ENCODE measurements at regions not wholly inside any gene's neighbourhood (a gene's known extent, or its start where the extent isn't known, plus 50 kb on each side); places are given as distances from the start of the nearest gene placed in this dataset.

DNA sequence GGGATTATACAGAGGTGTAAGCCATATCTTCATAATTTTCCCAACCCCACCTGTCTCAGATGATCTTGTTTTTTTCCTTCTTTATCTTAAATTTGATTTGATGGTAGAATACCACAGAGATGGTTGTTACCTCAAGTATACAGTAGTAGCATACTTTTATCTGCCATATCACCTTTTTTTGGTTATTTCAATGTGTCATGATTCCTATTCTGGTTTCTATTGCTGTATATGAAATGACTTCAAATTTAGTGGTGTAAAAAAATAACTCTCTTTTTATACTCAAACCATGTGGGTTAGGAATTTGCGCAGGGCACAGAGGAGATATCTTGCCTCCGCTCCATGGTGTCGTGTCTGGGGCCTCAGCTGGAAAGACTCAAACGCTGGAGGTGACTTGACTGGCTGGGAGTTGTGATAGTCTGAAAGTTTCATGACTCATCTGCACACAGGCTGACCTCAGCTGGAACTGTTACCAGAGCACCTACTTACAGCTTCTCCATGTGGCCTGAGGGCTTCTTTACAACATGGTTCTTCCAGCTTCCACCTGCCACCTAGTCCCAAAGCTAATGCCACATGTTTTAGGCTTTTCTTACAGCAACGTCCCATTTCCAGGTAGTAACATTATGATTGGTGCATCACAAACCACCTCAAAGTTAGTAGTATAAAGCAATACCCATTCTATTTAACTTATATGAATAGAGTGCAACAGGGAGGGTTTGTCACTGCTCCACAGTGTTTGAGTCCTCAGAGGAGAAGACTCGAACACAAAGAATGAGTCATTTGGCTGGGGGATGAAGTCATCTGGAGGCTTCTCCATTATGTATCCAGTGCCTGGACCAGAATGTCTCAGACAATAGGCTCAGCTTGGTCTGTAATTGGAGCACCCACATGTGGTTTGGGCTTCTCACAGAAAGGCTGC lies 82.3 kb upstream of the XPO1 start:
- intact Hi-C loops (cut with DNase I, micrococcal nuclease), result no loop called here
- H3K36me3 ChIP-seq (ENCODE audit: insufficient read depth, low read length), result no peaks in the 10 kb centered on the region
- Mint-ChIP-seq H3K4me3 (no peak overlapping the region), H3K27ac (no peak overlapping the region), H3K27me3 (no peaks in the 10 kb centered on the region), H3K9me3 (no peaks in the 10 kb centered on the region), H3K4me1 (ENCODE audit: low read depth) (no peaks in the 10 kb centered on the region), H3K36me3 (ENCODE audit: low read depth) (no peaks in the 10 kb centered on the region)
- H3K9me3 ChIP-seq (ENCODE audit: control insufficient read depth in 1 of 2, insufficient read depth in 1 of 2, low read length in 2 of 2), result no peaks in the 10 kb centered on the region
- ATAC-seq (ENCODE audit: poor library complexity), result no peak
- TF ChIP-seq CTCF (IDR thresholded peaks at IDR 0.05), result no peak
- ChIA-PET CTCF (no interaction called here), POLR2A (no interaction called here)
- H3K27ac ChIP-seq (ENCODE audit: low read depth in 1 of 2, low read length in 2 of 2), result no peak overlapping the region
- no peaks in the 10 kb centered on the region for H3K4me1 ChIP-seq (ENCODE audit: insufficient read depth, low read length)
- no peak overlapping the region for H3K4me3 ChIP-seq (ENCODE audit: low read length)
- H3K27me3 ChIP-seq (ENCODE audit: control insufficient read depth in 1 of 2, insufficient read depth in 2 of 2, low read length in 2 of 2), result no peaks in the 10 kb centered on the region
- DNase-seq, result no peak

DNA sequence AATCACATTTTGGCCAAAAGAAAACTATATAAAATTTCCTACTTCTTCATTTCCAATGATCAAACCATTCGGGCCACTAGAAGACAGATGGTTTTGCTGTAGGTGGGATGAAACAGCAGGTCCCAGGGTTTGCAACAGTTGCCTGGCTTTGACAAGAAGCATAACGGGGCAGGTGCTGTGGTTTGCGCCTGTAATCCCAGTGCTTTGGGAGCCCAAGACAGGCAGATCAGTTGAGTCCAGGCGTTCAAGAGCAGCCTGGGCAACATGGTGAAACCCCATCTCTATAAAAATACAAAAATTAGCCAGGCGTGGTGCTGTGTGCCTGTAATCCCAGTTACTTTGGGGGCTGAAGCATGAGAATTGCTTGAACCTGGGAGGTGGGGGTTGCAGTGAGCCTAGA lies 81.4 kb upstream of the XPO1 start:
- no peak for ATAC-seq (ENCODE audit: poor library complexity)
- no peaks in the 10 kb centered on the region for H3K27me3 ChIP-seq (ENCODE audit: control insufficient read depth in 1 of 2, insufficient read depth in 2 of 2, low read length in 2 of 2)
- H3K36me3 ChIP-seq (ENCODE audit: insufficient read depth, low read length), result no peaks in the 10 kb centered on the region
- Mint-ChIP-seq H3K27ac (no peak overlapping the region), H3K4me1 (ENCODE audit: low read depth) (no peaks in the 10 kb centered on the region), H3K4me3 (no peak overlapping the region), H3K27me3 (no peaks in the 10 kb centered on the region), H3K9me3 (no peaks in the 10 kb centered on the region), H3K36me3 (ENCODE audit: low read depth) (no peaks in the 10 kb centered on the region)
- no peak for DNase-seq
- H3K4me1 ChIP-seq (ENCODE audit: insufficient read depth, low read length), result no peaks in the 10 kb centered on the region
- no peak overlapping the region for H3K4me3 ChIP-seq (ENCODE audit: low read length)
- CTCF ChIA-PET, result no interaction called here
- intact Hi-C loops (cut with DNase I, micrococcal nuclease), result no loop called here
- H3K9me3 ChIP-seq (ENCODE audit: control insufficient read depth in 1 of 2, insufficient read depth in 1 of 2, low read length in 2 of 2), result no peaks in the 10 kb centered on the region
- no peak for TF ChIP-seq CTCF (IDR thresholded peaks at IDR 0.05)
- POLR2A ChIA-PET, result no interaction called here
- H3K27ac ChIP-seq (ENCODE audit: low read depth in 1 of 2, low read length in 2 of 2), result no peak overlapping the region

DNA sequence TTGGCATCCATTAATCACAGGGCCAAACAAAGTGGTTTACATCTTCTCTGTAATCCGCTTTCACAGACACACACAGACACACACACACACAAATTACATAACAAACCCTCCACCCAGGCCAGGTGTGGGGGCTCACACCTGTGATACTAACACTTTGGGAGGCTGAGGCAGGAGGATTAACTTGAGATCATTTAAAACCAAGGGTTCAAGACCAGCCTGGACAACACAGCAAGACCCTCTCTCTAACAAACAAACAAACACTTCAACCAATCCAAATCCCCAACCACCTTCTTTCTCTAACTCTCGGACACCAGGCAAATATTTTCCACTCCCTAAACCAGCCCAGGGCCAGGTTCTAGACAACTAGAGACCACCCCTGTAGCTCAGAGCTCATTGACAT lies 79.5 kb upstream of the XPO1 start:
- Histone ChIP-seq H3K27ac (ENCODE audit: low read depth in 1 of 2, low read length in 2 of 2) (no peak overlapping the region), H3K27me3 (ENCODE audit: control insufficient read depth in 1 of 2, insufficient read depth in 2 of 2, low read length in 2 of 2) (no peaks in the 10 kb centered on the region), H3K9me3 (ENCODE audit: control insufficient read depth in 1 of 2, insufficient read depth in 1 of 2, low read length in 2 of 2) (no peaks in the 10 kb centered on the region), H3K4me1 (ENCODE audit: insufficient read depth, low read length) (no peaks in the 10 kb centered on the region), H3K4me3 (ENCODE audit: low read length) (no peak overlapping the region), H3K36me3 (ENCODE audit: insufficient read depth, low read length) (no peaks in the 10 kb centered on the region)
- Mint-ChIP-seq H3K36me3 (ENCODE audit: low read depth) (no peaks in the 10 kb centered on the region), H3K27me3 (no peaks in the 10 kb centered on the region), H3K4me1 (ENCODE audit: low read depth) (no peaks in the 10 kb centered on the region), H3K27ac (no peak overlapping the region), H3K4me3 (no peak overlapping the region), H3K9me3 (no peaks in the 10 kb centered on the region)
- ChIA-PET POLR2A (interaction anchor here (0.9 kb wide), 1 partner anchor 79 kb away, joined by 3 read pairs; the partner anchor contains the start of gene XPO1), CTCF (no interaction called here)
- TF ChIP-seq CTCF (IDR thresholded peaks at IDR 0.05), result no peak
- DNase-seq (no peak), ATAC-seq (ENCODE audit: poor library complexity) (no peak)
- intact Hi-C loops (cut with DNase I, micrococcal nuclease), result no loop called here
